H9 (cell line): ENCODE measurements at regions not wholly inside any gene's neighbourhood (a gene's known extent, or its start where the extent isn't known, plus 50 kb on each side); places are given as distances from the start of the nearest gene placed in this dataset.

Experiments
- DNase-seq: peaks from one replicate; pipeline ENCODE4 v3.0.0-alpha.2; 2017
- H2AFZ ChIP-seq: one replicate; pipeline ENCODE4 v1.6.1; 2013; ENCODE audit warnings: mild to moderate bottlenecking, low read length, control low read depth, moderate library complexity
- H2AK5ac ChIP-seq: 2 replicates; pipeline ENCODE4 v1.6.1; 2013; ENCODE audit warnings: low read length, control low read depth, mixed read lengths; ENCODE audit not compliant: insufficient read length
- H2BK120ac ChIP-seq: one replicate; pipeline ENCODE4 v1.6.1; 2013; ENCODE audit warnings: low read depth, mild to moderate bottlenecking, low read length, control low read depth, inconsistent platforms; ENCODE audit not compliant: poor library complexity, severe bottlenecking
- H2BK12ac ChIP-seq: 2 replicates; pipeline ENCODE4 v1.6.1; 2013; ENCODE audit warnings: low read length, control low read depth, mixed read lengths, low read depth; ENCODE audit not compliant: insufficient read length
- H2BK15ac ChIP-seq: 2 replicates; pipeline ENCODE4 v1.6.1; 2013; ENCODE audit warnings: low read depth, low read length, control low read depth
- H2BK20ac ChIP-seq: one replicate; pipeline ENCODE4 v1.6.1; 2013; ENCODE audit warnings: low read depth, mild to moderate bottlenecking, low read length, control low read depth, inconsistent platforms; ENCODE audit not compliant: poor library complexity, severe bottlenecking
- H2BK5ac ChIP-seq: 2 replicates; pipeline ENCODE4 v1.6.1; 2013; ENCODE audit warnings: low read length, control low read depth, mixed read lengths; ENCODE audit not compliant: insufficient read length
- H3K14ac ChIP-seq: 2 replicates; pipeline ENCODE4 v1.6.1; 2013; ENCODE audit warnings: low read length, control low read depth; ENCODE audit not compliant: insufficient read depth
- H3K18ac ChIP-seq: 2 replicates; pipeline ENCODE4 v1.6.1; 2013; ENCODE audit warnings: low read depth, mild to moderate bottlenecking, mixed read lengths, low read length, control low read depth; ENCODE audit not compliant: insufficient read length
- H3K23ac ChIP-seq: 2 replicates; pipeline ENCODE4 v1.6.1; 2013; ENCODE audit warnings: low read length, control low read depth, mixed read lengths, low read depth; ENCODE audit not compliant: insufficient read length
- H3K23me2 ChIP-seq: 2 replicates; pipeline ENCODE4 v1.6.1; 2013; ENCODE audit warnings: low read depth, mild to moderate bottlenecking, mixed read lengths, low read length, control low read depth; ENCODE audit not compliant: insufficient read length, poor library complexity, severe bottlenecking
- H3K27ac ChIP-seq: 2 replicates; pipeline ENCODE4 v1.5.1; 2013; ENCODE audit warnings: low read length, control low read depth, mixed read lengths, low read depth; ENCODE audit not compliant: insufficient read length
- H3K27me3 ChIP-seq: 2 replicates; pipeline ENCODE4 v1.6.1; 2013; ENCODE audit warnings: low read length, control low read depth, inconsistent platforms; ENCODE audit not compliant: insufficient read depth
- H3K4ac ChIP-seq: 2 replicates; pipeline ENCODE4 v1.6.1; 2013; ENCODE audit warnings: low read depth, mild to moderate bottlenecking, control low read depth, inconsistent platforms, low read length, moderate library complexity
- H3K4me1 ChIP-seq: 2 replicates; pipeline ENCODE4 v1.6.1; 2013; ENCODE audit warnings: low read length, control low read depth, inconsistent platforms; ENCODE audit not compliant: insufficient read depth
- H3K4me2 ChIP-seq: 2 replicates; pipeline ENCODE4 v1.6.1; 2013; ENCODE audit warnings: low read length, control low read depth, mixed read lengths; ENCODE audit not compliant: insufficient read length, insufficient read depth
- H3K56ac ChIP-seq: 2 replicates; pipeline ENCODE4 v1.6.1; 2013; ENCODE audit warnings: low read depth, mild to moderate bottlenecking, mixed read lengths, low read length, control low read depth; ENCODE audit not compliant: insufficient read length
- H3K79me1 ChIP-seq: 2 replicates; pipeline ENCODE4 v1.6.1; 2013; ENCODE audit warnings: low read depth, mild to moderate bottlenecking, moderate library complexity, low read length, control low read depth, inconsistent platforms; ENCODE audit not compliant: insufficient read depth, poor library complexity, severe bottlenecking
- H3K79me2 ChIP-seq: 2 replicates; pipeline ENCODE4 v1.6.1; 2013; ENCODE audit warnings: low read length, control low read depth, inconsistent platforms; ENCODE audit not compliant: insufficient read depth
- H3K9ac ChIP-seq: 2 replicates; pipeline ENCODE4 v1.6.1; 2013; ENCODE audit warnings: low read length, control low read depth, mixed read lengths; ENCODE audit not compliant: insufficient read length; ENCODE audit errors: extremely low read depth
- H3K9me3 ChIP-seq: one replicate; pipeline ENCODE4 v1.6.1; 2013; ENCODE audit warnings: low read depth, low read length, inconsistent platforms; ENCODE audit not compliant: control insufficient read depth
- H3T11ph ChIP-seq: one replicate; pipeline ENCODE4 v1.6.1; 2013; ENCODE audit warnings: mild to moderate bottlenecking, low read length, control low read depth, inconsistent platforms
- H4K20me1 ChIP-seq: one replicate; pipeline ENCODE4 v1.6.1; 2013; ENCODE audit not compliant: control insufficient read depth, insufficient read length, insufficient read depth
- H4K5ac ChIP-seq: 2 replicates; pipeline ENCODE4 v1.6.1; 2013; ENCODE audit warnings: low read depth, mild to moderate bottlenecking, mixed read lengths, low read length, control low read depth; ENCODE audit not compliant: insufficient read length
- H4K8ac ChIP-seq: replicated peaks from 2 replicates; pipeline ENCODE4 v1.6.1; 2013; ENCODE audit warnings: low read length, control low read depth, mixed read lengths, low read depth; ENCODE audit not compliant: insufficient read length
- H4K91ac ChIP-seq: 2 replicates; pipeline ENCODE4 v1.6.1; 2013; ENCODE audit warnings: low read depth, mild to moderate bottlenecking, moderate library complexity, mixed read lengths, low read length, control low read depth; ENCODE audit not compliant: insufficient read length
- H3K27ac Mint-ChIP-seq, 3 experiments: 2 replicates in 2 of 3; 3 replicates in 1 of 3; pipeline ENCODE4 v1.8.0; 2020 to 2021; ENCODE audit warnings: mixed read lengths in 3 of 3, mild to moderate bottlenecking in 1 of 3, moderate library complexity in 1 of 3
- H3K27me3 Mint-ChIP-seq: 2 replicates; pipeline ENCODE4 v1.8.0; 2021; ENCODE audit warnings: low read depth, mild to moderate bottlenecking, moderate library complexity, mixed read lengths
- H3K36me3 Mint-ChIP-seq, 3 experiments: 2 replicates in 2 of 3; 3 replicates in 1 of 3; pipeline ENCODE4 v1.8.0; 2020 to 2021; ENCODE audit warnings: low read depth in 3 of 3, mixed read lengths in 3 of 3; ENCODE audit not compliant: insufficient read depth in 1 of 3
- H3K4me1 Mint-ChIP-seq, 2 experiments: 2 replicates each; pipeline ENCODE4 v1.8.0; 2020; ENCODE audit warnings: mixed read lengths in 2 of 2
- H3K4me3 Mint-ChIP-seq, 2 experiments: 2 replicates in 1 of 2; 3 replicates in 1 of 2; pipeline ENCODE4 v1.8.0; 2020 to 2021; ENCODE audit warnings: mild to moderate bottlenecking in 2 of 2, mixed read lengths in 2 of 2, moderate library complexity in 1 of 2
- H3K9me3 Mint-ChIP-seq, 2 experiments: 2 replicates in 1 of 2; 3 replicates in 1 of 2; pipeline ENCODE4 v1.8.0; 2020; ENCODE audit warnings: mild to moderate bottlenecking in 2 of 2, mixed read lengths in 2 of 2, moderate library complexity in 1 of 2
- WGBS: extraction: QIAGEN DNeasy Blood & Tissue Kit; methylation state at CpG from one replicate; pipeline ENCODE4 v1.1.7; 2013; ENCODE audit warnings: missing lambda C conversion rate, low lambda C conversion rate, mixed read lengths; ENCODE audit not compliant: insufficient read length; ENCODE audit errors: extremely low coverage; 5-methylcytosine and 5-hydroxymethylcytosine counted together
- TF ChIP-seq, protein P1 (sequence below): fragments of 200-600 bp; sonication (generic); conservative IDR thresholded peaks from 3 replicates; pipeline ENCODE4 v1.8.0; 2021; ENCODE audit warnings: antibody characterized with exemption, mild to moderate bottlenecking

DNA sequence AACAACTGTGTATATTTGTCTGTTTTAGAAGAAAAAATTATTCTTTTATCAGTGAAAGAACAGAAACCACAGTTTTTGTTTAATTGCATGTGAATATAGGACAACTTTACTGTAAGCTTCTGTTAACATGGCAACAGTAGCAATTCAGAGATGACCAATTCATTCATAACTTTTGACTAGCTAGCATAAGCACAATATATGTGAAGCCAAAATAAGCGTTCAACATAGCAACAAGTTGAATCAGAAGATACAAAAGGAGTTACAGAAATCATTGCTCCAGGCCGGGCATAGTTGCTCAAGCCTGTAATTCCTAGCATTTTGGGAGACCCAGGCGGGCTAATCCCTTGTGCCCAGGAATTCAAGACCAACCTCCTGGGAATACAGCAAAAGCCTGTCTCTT, 197.1 kb upstream of the GPC6 start:
- Histone ChIP-seq H3K27ac (no peak overlapping the region), H2BK120ac (no peak overlapping the region), H4K91ac (no peak overlapping the region), H3K4me1 (no peaks in the 10 kb centered on the region), H3K14ac (no peak overlapping the region), H2BK12ac (no peak overlapping the region), H3T11ph (no peak overlapping the region), H4K5ac (no peak overlapping the region), H3K23me2 (no peaks in the 10 kb centered on the region), H3K79me1 (no peaks in the 10 kb centered on the region), H3K23ac (no peak overlapping the region), H3K56ac (no peak overlapping the region), H2AFZ (no peak overlapping the region), H3K4ac (no peak overlapping the region), H3K27me3 (no peaks in the 10 kb centered on the region), H4K20me1 (no peaks in the 10 kb centered on the region), H2BK20ac (no peak overlapping the region), H2BK5ac (no peak overlapping the region), H2BK15ac (no peak overlapping the region), H3K79me2 (no peaks in the 10 kb centered on the region), H4K8ac (no peak overlapping the region), H2AK5ac (no peak overlapping the region), H3K18ac (no peak overlapping the region), H3K9me3 (no peaks in the 10 kb centered on the region), H3K4me2 (no peak overlapping the region), H3K9ac (no peak overlapping the region)
- DNase-seq: no peak
- H3K4me1 Mint-ChIP-seq: peaks cover 3 to 5% of the 10 kb centered on the region in 2 experiments; a peak in 3 of 4 replicates
- H3K27me3 Mint-ChIP-seq: no peaks in the 10 kb centered on the region
- no peaks in the 10 kb centered on the region for H3K9me3 Mint-ChIP-seq
- H3K27ac Mint-ChIP-seq: peak overlapping the region in 1 of 3 experiments; percentile 70; a peak in 1 of 7 replicates
- TF ChIP-seq, protein P1, sequence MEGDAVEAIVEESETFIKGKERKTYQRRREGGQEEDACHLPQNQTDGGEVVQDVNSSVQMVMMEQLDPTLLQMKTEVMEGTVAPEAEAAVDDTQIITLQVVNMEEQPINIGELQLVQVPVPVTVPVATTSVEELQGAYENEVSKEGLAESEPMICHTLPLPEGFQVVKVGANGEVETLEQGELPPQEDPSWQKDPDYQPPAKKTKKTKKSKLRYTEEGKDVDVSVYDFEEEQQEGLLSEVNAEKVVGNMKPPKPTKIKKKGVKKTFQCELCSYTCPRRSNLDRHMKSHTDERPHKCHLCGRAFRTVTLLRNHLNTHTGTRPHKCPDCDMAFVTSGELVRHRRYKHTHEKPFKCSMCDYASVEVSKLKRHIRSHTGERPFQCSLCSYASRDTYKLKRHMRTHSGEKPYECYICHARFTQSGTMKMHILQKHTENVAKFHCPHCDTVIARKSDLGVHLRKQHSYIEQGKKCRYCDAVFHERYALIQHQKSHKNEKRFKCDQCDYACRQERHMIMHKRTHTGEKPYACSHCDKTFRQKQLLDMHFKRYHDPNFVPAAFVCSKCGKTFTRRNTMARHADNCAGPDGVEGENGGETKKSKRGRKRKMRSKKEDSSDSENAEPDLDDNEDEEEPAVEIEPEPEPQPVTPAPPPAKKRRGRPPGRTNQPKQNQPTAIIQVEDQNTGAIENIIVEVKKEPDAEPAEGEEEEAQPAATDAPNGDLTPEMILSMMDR: no peak
- no peak overlapping the region for H3K4me3 Mint-ChIP-seq
- no peaks in the 10 kb centered on the region for H3K36me3 Mint-ChIP-seq
- no CpG with 5 or more reads among the region's 3 CpGs for WGBS
